ENCODE measurements at regions not wholly inside any gene's neighbourhood (a gene's known extent, or its start where the extent isn't known, plus 50 kb on each side); places are given as distances from the start of the nearest gene placed in this dataset.

DNA sequence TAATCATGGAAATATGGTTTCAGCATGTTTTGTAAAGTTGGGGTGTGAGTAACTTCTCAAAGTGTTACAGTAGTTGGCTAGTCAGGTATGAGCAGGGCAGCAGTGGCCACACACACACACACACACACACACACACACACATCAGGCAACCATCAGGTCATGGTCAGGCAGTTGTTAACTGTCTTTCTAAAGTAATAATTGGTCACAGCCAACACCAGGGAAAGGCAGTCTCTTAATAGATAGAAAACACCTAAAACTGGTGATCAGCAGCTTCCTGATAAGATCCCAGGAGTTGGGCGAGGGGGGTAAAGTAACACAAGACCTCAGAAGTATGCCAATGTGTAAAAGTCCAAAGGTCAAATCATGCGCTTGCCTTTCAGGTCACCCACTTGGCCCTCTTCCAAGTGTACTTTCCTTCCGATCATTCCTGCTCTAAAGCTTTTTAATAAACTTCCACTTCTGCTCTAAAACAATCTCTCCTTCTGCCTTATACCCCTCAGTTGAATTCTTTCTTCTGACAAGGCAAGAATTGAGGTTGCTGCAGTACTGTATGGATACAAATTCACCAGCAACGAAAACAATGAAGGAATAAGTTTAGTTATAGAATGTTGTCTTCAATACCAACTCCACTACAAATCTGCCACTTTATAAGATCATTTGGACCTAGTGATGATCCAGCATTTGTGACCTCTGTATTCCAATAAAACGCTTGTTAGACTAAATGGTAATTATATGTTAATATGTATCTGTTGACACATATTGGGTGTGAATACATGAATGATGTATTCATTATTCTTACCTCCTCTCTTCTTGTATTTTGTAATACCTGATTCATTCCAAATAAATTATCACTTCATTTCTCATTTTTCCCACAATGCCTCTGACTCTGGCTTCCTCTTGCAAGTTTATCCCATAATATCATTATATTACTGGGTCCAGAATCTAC lies 254.3 kb downstream of the METTL4 start:
- Mint-ChIP-seq H3K4me3 (no peak overlapping the region), H3K36me3 (ENCODE audit: low read depth) (no peaks in the 10 kb centered on the region), H3K27ac (no peak overlapping the region), H3K9me3 (no peaks in the 10 kb centered on the region), H3K27me3 (peaks cover 16% of the 10 kb centered on the region), H3K4me1 (no peaks in the 10 kb centered on the region)
- POLR2A ChIA-PET: interaction anchor here (0.7 kb wide), 1 partner anchor 35 kb away, joined by 3 read pairs; no protein-coding TSS in a partner anchor
- no peak for DNase-seq
- CTCF ChIA-PET: no interaction called here

DNA sequence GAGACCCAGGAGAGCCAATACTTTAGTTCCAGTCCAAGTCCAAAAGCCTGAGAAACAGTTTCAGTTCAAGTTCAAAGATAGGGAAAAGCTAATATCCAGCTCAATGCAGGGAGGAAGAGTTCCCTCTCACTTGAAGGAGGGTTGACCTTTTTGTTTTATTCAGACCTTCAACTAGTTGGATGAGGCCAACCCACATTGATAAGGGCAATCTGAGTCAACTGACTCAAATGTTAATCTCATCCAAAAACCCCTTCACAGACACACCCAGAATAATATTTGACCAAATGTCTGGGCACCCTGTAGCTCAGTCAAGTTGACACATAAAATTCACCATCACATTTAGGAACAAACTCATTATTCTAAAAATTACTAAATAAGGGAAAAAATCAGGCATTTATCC lies 246.8 kb downstream of the METTL4 start:
- CTCF ChIA-PET: no interaction called here
- H3K9me3 Mint-ChIP-seq: no peaks in the 10 kb centered on the region

DNA sequence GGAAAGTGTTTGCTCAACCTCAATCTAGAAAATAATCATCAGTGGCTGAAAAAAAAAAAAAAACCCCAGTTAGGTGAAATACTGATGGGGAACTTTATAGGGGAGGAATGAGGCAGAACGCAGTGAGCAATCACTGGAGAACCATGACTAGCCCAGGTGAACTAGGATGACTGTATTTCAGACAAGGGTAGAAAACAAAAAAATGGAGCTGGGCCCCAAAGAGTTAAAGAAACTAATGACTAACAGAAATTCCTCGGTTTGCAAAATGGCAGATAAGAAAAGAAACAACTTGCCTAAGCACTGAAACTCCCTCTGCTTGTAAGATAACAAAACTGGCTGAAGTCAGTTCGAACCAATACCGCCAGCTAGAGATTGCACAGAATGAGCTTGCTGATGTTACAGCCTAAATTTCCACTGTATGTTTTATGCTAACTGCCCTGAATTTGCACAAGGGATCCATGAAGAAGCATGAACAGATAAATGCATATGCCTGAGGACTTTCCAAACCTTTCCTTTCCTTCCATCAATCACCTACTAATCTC lies 245.9 kb downstream of the METTL4 start:
- H3K4me3 Mint-ChIP-seq: no peak overlapping the region
- peaks cover 21% of the 10 kb centered on the region for H3K27me3 Mint-ChIP-seq
- no peaks in the 10 kb centered on the region for H3K36me3 Mint-ChIP-seq (ENCODE audit: low read depth)
- H3K4me1 Mint-ChIP-seq: no peaks in the 10 kb centered on the region
- ChIA-PET CTCF (interaction anchor here (0.9 kb wide), 1 partner anchor 16 kb away, joined by 4 read pairs; no protein-coding TSS in a partner anchor), POLR2A (no interaction called here)
- no peak overlapping the region for H3K27ac Mint-ChIP-seq
- DNase-seq: no peak
- H3K9me3 Mint-ChIP-seq: no peaks in the 10 kb centered on the region

More for the DNA sequence above, 246.8 kb downstream of the METTL4 start:
- no peak for DNase-seq
- H3K4me3 Mint-ChIP-seq: no peak overlapping the region
- H3K27me3 Mint-ChIP-seq: peaks cover 20% of the 10 kb centered on the region
- no peak overlapping the region for H3K27ac Mint-ChIP-seq
- no peaks in the 10 kb centered on the region for H3K36me3 Mint-ChIP-seq (ENCODE audit: low read depth)
- POLR2A ChIA-PET: no interaction called here
- no peaks in the 10 kb centered on the region for H3K4me1 Mint-ChIP-seq

- Mint-ChIP-seq H3K27me3 (peaks cover 21% of the 10 kb centered on the region), H3K4me1 (no peaks in the 10 kb centered on the region), H3K4me3 (no peak overlapping the region), H3K9me3 (no peaks in the 10 kb centered on the region), H3K36me3 (ENCODE audit: low read depth) (no peaks in the 10 kb centered on the region), H3K27ac (no peak overlapping the region)
- ChIA-PET POLR2A (no interaction called here), CTCF (no interaction called here)
- DNase-seq: no peak
These were observed 245.4 kb downstream of the METTL4 start for GRCh38 chr18:2325933-2326332.

DNA sequence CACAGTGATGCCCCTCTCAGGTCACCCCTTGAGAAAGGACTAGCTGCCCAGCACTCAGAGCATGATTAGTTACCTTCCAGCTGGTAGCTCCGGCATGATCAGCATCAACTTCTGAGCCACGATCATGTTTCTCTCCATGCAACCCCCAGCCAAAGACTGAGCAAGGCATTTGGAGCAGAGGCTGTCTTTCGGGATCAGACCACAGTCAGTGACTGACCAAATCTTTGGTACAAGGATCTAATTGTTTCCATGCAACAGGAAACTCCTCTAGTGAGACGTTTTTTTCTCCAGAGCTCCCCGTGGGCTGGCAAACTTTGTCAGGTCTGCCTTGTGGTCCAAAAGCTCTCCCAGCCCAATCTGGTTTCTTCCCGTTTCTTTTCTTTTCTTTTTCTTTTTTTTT lies 244.3 kb downstream of the METTL4 start:
- H3K27me3 Mint-ChIP-seq: peaks cover 13% of the 10 kb centered on the region
- CTCF ChIA-PET: interaction anchor here (0.6 to 0.8 kb wide), 2 partner anchors 123 to 220 kb away, joined by 3 to 4 read pairs; no protein-coding TSS in a partner anchor
- H3K36me3 Mint-ChIP-seq (ENCODE audit: low read depth): no peaks in the 10 kb centered on the region
- H3K9me3 Mint-ChIP-seq: no peaks in the 10 kb centered on the region
- POLR2A ChIA-PET: no interaction called here
- no peak overlapping the region for H3K27ac Mint-ChIP-seq
- DNase-seq: no peak
- no peaks in the 10 kb centered on the region for H3K4me1 Mint-ChIP-seq
- no peak overlapping the region for H3K4me3 Mint-ChIP-seq

DNA sequence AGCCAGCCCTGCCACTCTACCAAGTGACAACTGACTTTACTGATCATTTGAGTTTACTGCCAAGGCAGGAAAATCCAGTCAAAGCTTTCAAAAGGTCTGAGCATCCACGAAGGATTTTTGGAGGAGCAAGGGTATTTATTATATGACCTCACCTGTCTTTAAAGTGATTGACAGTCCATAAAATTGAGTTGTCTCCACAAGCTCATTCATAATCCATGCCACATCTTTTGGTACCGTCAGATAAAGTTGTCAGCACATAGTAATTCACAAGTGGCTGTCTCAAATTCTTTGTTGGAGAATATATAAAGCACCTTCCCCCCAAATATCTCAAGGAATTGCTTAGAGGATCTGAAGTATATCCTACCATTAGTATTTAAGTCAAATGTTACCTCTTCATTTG lies 240.5 kb downstream of the METTL4 start:
- no peak overlapping the region for H3K27ac Mint-ChIP-seq
- H3K27me3 Mint-ChIP-seq: peaks cover 7% of the 10 kb centered on the region
- ChIA-PET CTCF (no interaction called here), POLR2A (no interaction called here)
- no peaks in the 10 kb centered on the region for H3K9me3 Mint-ChIP-seq
- H3K36me3 Mint-ChIP-seq (ENCODE audit: low read depth): no peaks in the 10 kb centered on the region
- DNase-seq: no peak
- H3K4me3 Mint-ChIP-seq: no peak overlapping the region
- H3K4me1 Mint-ChIP-seq: no peaks in the 10 kb centered on the region

DNA sequence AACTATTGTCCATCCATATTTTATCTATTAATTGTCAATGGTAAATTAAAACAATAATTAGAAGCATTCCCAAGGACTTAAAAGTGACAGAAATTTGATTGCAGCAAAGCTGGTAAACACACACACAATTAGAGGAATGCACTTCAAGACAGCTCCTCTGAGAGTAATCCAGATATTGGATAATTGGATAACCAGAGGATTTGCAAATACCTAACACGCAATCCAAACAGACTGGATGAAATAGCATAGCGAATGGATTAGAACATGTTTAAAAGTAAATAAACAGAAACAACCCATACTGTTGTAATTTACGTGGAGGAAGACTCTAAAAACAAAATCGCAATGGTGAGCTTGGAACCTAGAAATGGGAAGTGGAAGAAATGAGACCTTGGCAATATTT lies 239.8 kb downstream of the METTL4 start:
- Mint-ChIP-seq H3K36me3 (ENCODE audit: low read depth) (no peaks in the 10 kb centered on the region), H3K27me3 (peaks cover 7% of the 10 kb centered on the region), H3K4me1 (no peaks in the 10 kb centered on the region), H3K4me3 (no peak overlapping the region), H3K27ac (no peak overlapping the region), H3K9me3 (no peaks in the 10 kb centered on the region)
- DNase-seq: no peak
- POLR2A ChIA-PET: no interaction called here
- CTCF ChIA-PET: no interaction called here

DNA sequence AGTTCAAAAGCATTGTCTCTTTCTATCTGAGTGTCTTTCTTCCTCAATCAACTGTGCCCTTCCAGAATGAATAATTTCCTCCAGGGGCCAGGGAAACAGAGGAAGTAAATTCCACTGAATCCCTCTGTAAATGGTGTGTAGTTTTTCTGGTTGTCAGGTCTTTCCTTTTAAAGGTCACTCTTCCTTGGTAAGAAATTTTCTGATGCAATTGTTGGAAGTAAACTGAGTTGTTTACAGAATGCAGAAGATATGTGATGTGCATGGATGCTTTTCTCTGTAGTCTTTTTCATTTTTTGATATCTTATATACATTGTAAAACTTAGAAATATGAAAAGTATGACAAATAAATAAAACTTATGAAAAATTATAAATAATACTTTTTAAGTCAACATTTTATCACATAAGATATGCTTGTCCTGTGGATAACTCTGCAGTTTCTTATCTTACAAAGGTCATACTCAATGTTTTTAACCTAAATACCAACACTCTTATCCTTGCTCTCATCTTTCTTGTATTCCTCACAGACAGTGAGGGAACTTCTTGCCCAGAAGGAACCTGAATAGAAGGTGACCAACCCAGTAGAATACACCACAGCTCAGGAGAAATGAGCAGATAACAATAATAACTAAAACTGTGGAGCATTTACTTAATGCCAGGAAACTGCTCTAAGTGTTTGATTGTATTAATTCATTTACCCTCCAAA lies 234.5 kb downstream of the METTL4 start:
- Mint-ChIP-seq H3K36me3 (ENCODE audit: low read depth) (no peaks in the 10 kb centered on the region), H3K4me3 (no peak overlapping the region), H3K4me1 (peaks cover 5% of the 10 kb centered on the region), H3K27me3 (peaks cover 9% of the 10 kb centered on the region), H3K9me3 (no peaks in the 10 kb centered on the region), H3K27ac (no peak overlapping the region)
- ChIA-PET CTCF (no interaction called here), POLR2A (no interaction called here)
- DNase-seq: no peak

- DNase-seq: peak; percentile 53
- Mint-ChIP-seq H3K4me1 (peaks cover 5% of the 10 kb centered on the region), H3K4me3 (no peak overlapping the region), H3K36me3 (ENCODE audit: low read depth) (no peaks in the 10 kb centered on the region), H3K9me3 (no peaks in the 10 kb centered on the region), H3K27me3 (peaks cover 9% of the 10 kb centered on the region), H3K27ac (no peak overlapping the region)
- CTCF ChIA-PET: no interaction called here
- POLR2A ChIA-PET: no interaction called here
These were observed 233.7 kb downstream of the METTL4 start for GRCh38 chr18:2337552-2338141.

DNA sequence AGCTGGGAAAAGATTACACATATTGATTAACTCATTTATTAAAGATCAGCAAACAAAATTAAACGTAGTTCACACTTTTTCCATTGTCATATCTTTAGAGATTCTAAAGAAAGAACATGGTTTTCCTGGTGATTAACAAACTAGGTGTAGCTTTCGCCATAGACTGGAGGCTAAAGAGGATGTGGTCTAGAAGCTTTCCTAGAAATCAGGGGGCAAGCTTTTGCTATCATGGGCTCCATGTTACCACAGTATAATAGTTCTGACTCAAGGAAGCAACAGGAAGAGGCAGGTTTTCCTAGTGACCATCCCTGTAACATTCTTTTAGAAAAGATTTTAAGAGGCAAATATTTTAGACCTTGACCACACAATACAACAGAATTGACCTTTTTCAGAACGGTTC lies 232.7 kb downstream of the METTL4 start:
- CTCF ChIA-PET: interaction anchor here (0.6 kb wide), 1 partner anchor 1326 kb away, joined by 4 read pairs; no protein-coding TSS in a partner anchor
- Mint-ChIP-seq H3K9me3 (no peaks in the 10 kb centered on the region), H3K4me3 (no peak overlapping the region), H3K27me3 (peaks cover 9% of the 10 kb centered on the region), H3K4me1 (peaks cover 5% of the 10 kb centered on the region), H3K36me3 (ENCODE audit: low read depth) (no peaks in the 10 kb centered on the region), H3K27ac (no peak overlapping the region)
- no peak for DNase-seq
- POLR2A ChIA-PET: no interaction called here

DNA sequence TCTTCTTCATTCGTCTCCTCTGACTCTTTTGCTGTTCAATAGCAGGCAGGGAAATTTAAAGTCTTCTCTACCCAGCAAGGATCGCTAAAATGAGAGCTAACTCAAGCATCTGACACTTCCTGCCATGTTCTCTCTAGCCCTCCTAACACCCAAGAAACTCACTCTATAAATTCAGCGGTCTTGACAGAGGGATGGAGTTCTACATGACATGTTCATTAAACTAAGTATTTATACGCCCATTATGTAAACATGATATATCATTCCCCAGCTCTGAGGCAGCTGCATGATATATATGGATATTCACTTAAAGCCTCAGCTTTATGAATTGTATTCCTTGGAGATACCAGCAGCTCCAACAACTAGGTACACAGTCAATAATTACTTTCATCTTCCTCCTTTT lies 231.0 kb downstream of the METTL4 start:
- Mint-ChIP-seq H3K9me3 (no peaks in the 10 kb centered on the region), H3K27ac (no peak overlapping the region), H3K4me3 (no peak overlapping the region), H3K27me3 (peaks cover 9% of the 10 kb centered on the region), H3K4me1 (peaks cover 5% of the 10 kb centered on the region), H3K36me3 (ENCODE audit: low read depth) (no peaks in the 10 kb centered on the region)
- DNase-seq: no peak
- ChIA-PET CTCF (no interaction called here), POLR2A (no interaction called here)

GRCh38 chr18:2348003-2348402 lies 223.3 kb downstream of the METTL4 start:
- H3K27me3 Mint-ChIP-seq: peaks cover 2% of the 10 kb centered on the region
- ChIA-PET CTCF (no interaction called here), POLR2A (no interaction called here)
- H3K4me3 Mint-ChIP-seq: no peak overlapping the region
- no peaks in the 10 kb centered on the region for H3K9me3 Mint-ChIP-seq
- H3K27ac Mint-ChIP-seq: no peak overlapping the region
- no peaks in the 10 kb centered on the region for H3K36me3 Mint-ChIP-seq (ENCODE audit: low read depth)
- DNase-seq: no peak
- no peaks in the 10 kb centered on the region for H3K4me1 Mint-ChIP-seq
